Astrocyte (in vitro differentiated cells and primary cell): ENCODE measurements at regions not wholly inside any gene's neighbourhood (a gene's known extent, or its start where the extent isn't known, plus 50 kb on each side); places are given as distances from the start of the nearest gene placed in this dataset.
"Not testable (repeated sequence)": the region's sequence is repeated elsewhere in the genome, so short reads cannot be mapped to it uniquely, and the experiment has no call there.

Experiments used
- DNase-seq: peaks from one replicate; pipeline ENCODE4 v3.0.0-alpha.2; 2010; ENCODE audit warnings: low read depth
- FAIRE-seq: peaks from 2 replicates; lab custom pipeline; 2011; peaks lifted over from hg19 to GRCh38; lab: Jason Lieb, UNC
- H2AFZ ChIP-seq: 2 replicates; pipeline ENCODE4 v1.6.0; 2012; ENCODE audit warnings: low read depth, low read length, inconsistent platforms
- H3K27ac ChIP-seq: 2 replicates; pipeline ENCODE4 v1.5.1; 2011; ENCODE audit warnings: low read depth, low read length, inconsistent platforms
- H3K27me3 ChIP-seq: 2 replicates; pipeline ENCODE4 v1.6.0; 2011; ENCODE audit warnings: low read length, inconsistent platforms; ENCODE audit not compliant: insufficient read depth
- H3K36me3 ChIP-seq: 2 replicates; pipeline ENCODE4 v1.5.1; 2011; ENCODE audit warnings: low read length, inconsistent platforms; ENCODE audit not compliant: insufficient read depth
- H3K4me1 ChIP-seq: 2 replicates; pipeline ENCODE4 v1.5.1; 2011; ENCODE audit warnings: low read length, inconsistent platforms; ENCODE audit not compliant: insufficient read depth
- H3K4me2 ChIP-seq: 2 replicates; pipeline ENCODE4 v1.6.0; 2012; ENCODE audit warnings: low read length, inconsistent platforms
- H3K4me3 ChIP-seq: 2 replicates; pipeline ENCODE4 v1.5.1; 2011; ENCODE audit warnings: low read depth, mild to moderate bottlenecking, low read length, inconsistent platforms; ENCODE audit not compliant: insufficient read depth
- H3K79me2 ChIP-seq: 2 replicates; pipeline ENCODE4 v1.6.0; 2012; ENCODE audit warnings: mild to moderate bottlenecking, low read length, inconsistent platforms; ENCODE audit not compliant: insufficient read depth
- H3K9ac ChIP-seq: 2 replicates; pipeline ENCODE4 v1.6.0; 2012; ENCODE audit warnings: mild to moderate bottlenecking, low read length, inconsistent platforms
- H3K9me3 ChIP-seq: 2 replicates; pipeline ENCODE4 v1.5.1; 2012; ENCODE audit warnings: low read depth, mild to moderate bottlenecking, low read length, inconsistent platforms; ENCODE audit not compliant: insufficient read depth
- H4K20me1 ChIP-seq: 2 replicates; pipeline ENCODE4 v1.6.0; 2012; ENCODE audit warnings: low read length, inconsistent platforms; ENCODE audit not compliant: insufficient read depth
- H3K27ac Mint-ChIP-seq: one replicate; pipeline ENCODE4 v1.8.0; 2021; ENCODE audit warnings: mild to moderate bottlenecking, mixed read lengths; ENCODE audit not compliant: unreplicated experiment
- H3K27me3 Mint-ChIP-seq: one replicate; pipeline ENCODE4 v1.8.0; 2021; ENCODE audit warnings: low read depth, mixed read lengths; ENCODE audit not compliant: unreplicated experiment
- H3K36me3 Mint-ChIP-seq: one replicate; pipeline ENCODE4 v1.8.0; 2021; ENCODE audit warnings: low read depth, mixed read lengths; ENCODE audit not compliant: unreplicated experiment
- H3K4me1 Mint-ChIP-seq: one replicate; pipeline ENCODE4 v1.8.0; 2021; ENCODE audit warnings: low read depth, mixed read lengths; ENCODE audit not compliant: unreplicated experiment
- H3K4me3 Mint-ChIP-seq: one replicate; pipeline ENCODE4 v1.8.0; 2021; ENCODE audit warnings: mild to moderate bottlenecking, moderate library complexity, mixed read lengths; ENCODE audit not compliant: unreplicated experiment
- H3K9me3 Mint-ChIP-seq: one replicate; pipeline ENCODE4 v1.8.0; 2021; ENCODE audit warnings: mild to moderate bottlenecking, mixed read lengths; ENCODE audit not compliant: unreplicated experiment
- CTCF ChIP-seq: IDR thresholded peaks from 2 replicates; pipeline ENCODE4 v1.5.1; 2011; ENCODE audit warnings: low read depth, mild to moderate bottlenecking, inconsistent platforms, low read length, moderate library complexity; ENCODE audit not compliant: insufficient read depth
- EZH2 ChIP-seq: IDR thresholded peaks from 2 replicates; pipeline ENCODE4 v1.6.1; 2012; ENCODE audit warnings: mild to moderate bottlenecking, low read length, inconsistent platforms; ENCODE audit not compliant: insufficient read depth

DNA sequence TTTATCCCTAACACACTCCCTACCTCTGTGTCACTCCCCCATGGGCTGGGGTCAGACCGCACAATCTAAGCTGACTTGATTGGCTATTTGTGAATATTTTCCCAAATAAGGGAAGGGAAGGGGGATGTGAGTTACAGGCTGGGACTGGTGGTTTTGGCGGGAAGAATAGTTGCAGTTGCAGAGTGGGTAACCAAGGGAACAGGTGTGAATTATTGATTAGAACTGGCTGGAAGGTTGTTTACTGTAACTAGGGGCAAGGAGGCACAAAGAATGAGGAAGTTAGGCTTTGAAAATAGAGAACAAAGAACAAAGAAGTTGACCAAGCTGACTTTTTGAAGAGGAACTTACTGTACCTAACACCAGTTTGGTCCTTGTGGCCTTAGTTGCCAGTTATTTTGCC, 88.0 kb upstream of the XAGE2 start:
- Histone ChIP-seq H4K20me1 (no peaks in the 10 kb centered on the region), H3K9me3 (no peaks in the 10 kb centered on the region), H3K27ac (no peak overlapping the region), H3K36me3 (no peaks in the 10 kb centered on the region), H3K9ac (no peak overlapping the region), H3K79me2 (no peaks in the 10 kb centered on the region), H3K4me2 (no peak overlapping the region), H3K4me1 (no peaks in the 10 kb centered on the region), H3K4me3 (no peak overlapping the region), H3K27me3 (no peaks in the 10 kb centered on the region), H2AFZ (no peak overlapping the region)
- Mint-ChIP-seq H3K27ac (no peak overlapping the region), H3K27me3 (no peaks in the 10 kb centered on the region), H3K4me1 (no peaks in the 10 kb centered on the region), H3K9me3 (no peaks in the 10 kb centered on the region), H3K4me3 (no peak overlapping the region), H3K36me3 (no peaks in the 10 kb centered on the region)
- TF ChIP-seq EZH2, result no peak
- no peak for TF ChIP-seq CTCF
- peak; percentile 83 for FAIRE-seq
- DNase-seq, result no peak

GRCh38 chrX:52284865-52285264, 84.0 kb upstream of the XAGE2 start:
- peaks cover 2% of the 10 kb centered on the region for H3K9me3 Mint-ChIP-seq
- no peaks in the 10 kb centered on the region for H3K27me3 Mint-ChIP-seq
- Histone ChIP-seq H3K27ac (no peak overlapping the region), H3K9me3 (no peaks in the 10 kb centered on the region), H4K20me1 (no peaks in the 10 kb centered on the region), H3K4me3 (no peak overlapping the region), H3K9ac (no peak overlapping the region), H3K4me1 (no peaks in the 10 kb centered on the region), H2AFZ (no peak overlapping the region), H3K36me3 (no peaks in the 10 kb centered on the region), H3K4me2 (no peak overlapping the region), H3K27me3 (no peaks in the 10 kb centered on the region), H3K79me2 (no peaks in the 10 kb centered on the region)
- FAIRE-seq (no peak), DNase-seq (no peak)
- TF ChIP-seq CTCF (no peak), EZH2 (no peak)
- H3K27ac Mint-ChIP-seq, result no peak overlapping the region
- H3K4me3 Mint-ChIP-seq, result no peak overlapping the region
- H3K4me1 Mint-ChIP-seq, result no peaks in the 10 kb centered on the region
- H3K36me3 Mint-ChIP-seq, result no peaks in the 10 kb centered on the region

DNA sequence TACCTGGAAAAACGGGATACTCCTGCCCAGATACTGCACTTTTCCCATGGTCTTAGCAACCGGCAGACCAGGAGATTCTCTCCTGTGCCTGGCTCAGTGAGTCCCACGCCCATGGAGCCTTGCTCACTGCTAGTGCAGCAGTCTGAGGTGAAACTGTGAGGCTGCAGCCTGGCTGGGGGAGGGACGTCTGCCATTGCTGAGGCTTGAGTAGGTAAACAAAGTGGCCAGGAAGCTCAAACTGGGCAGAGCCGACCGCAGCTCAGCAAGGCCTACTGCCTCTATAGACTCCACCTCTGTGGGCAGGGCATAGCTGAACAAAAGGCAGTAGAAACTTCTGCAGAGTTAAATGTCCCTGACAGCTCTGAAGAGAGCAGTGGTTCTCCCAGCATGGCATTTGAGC, 69.9 kb upstream of the XAGE2 start:
- not testable (repeated sequence) for H3K4me1 Mint-ChIP-seq, H3K27ac ChIP-seq, H3K27me3 Mint-ChIP-seq, H3K36me3 ChIP-seq, H3K36me3 Mint-ChIP-seq, H3K9ac ChIP-seq, H4K20me1 ChIP-seq, H3K4me3 ChIP-seq, H3K9me3 Mint-ChIP-seq, H2AFZ ChIP-seq, H3K27me3 ChIP-seq, H3K4me1 ChIP-seq, H3K4me2 ChIP-seq, H3K4me3 Mint-ChIP-seq, H3K79me2 ChIP-seq, DNase-seq, H3K27ac Mint-ChIP-seq, FAIRE-seq, H3K9me3 ChIP-seq

DNA sequence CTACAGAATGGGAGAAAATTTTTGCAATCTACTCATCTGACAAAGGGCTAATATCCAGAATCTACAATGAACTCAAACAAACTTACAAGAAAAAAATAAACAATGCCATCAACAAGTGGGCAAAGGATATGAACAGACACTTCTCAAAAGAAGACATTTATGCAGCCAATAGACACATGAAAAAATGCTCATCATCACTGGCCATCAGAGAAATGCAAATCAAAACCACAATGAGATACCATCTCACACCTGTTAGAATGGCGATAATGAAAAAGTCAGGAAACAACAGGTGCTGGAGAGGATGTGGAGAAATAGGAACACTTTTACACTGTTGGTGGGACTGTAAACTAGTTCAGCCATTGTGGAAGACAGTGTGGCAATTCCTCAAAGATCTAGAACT, 60.3 kb upstream of the XAGE2 start:
- not testable (repeated sequence) for H3K4me3 ChIP-seq, H3K79me2 ChIP-seq, H3K4me3 Mint-ChIP-seq, H3K9me3 Mint-ChIP-seq, H3K36me3 Mint-ChIP-seq, H4K20me1 ChIP-seq, H3K36me3 ChIP-seq, H2AFZ ChIP-seq, H3K4me1 Mint-ChIP-seq, DNase-seq, H3K27me3 Mint-ChIP-seq, H3K4me2 ChIP-seq, FAIRE-seq, H3K4me1 ChIP-seq, H3K9me3 ChIP-seq, H3K27ac ChIP-seq, H3K9ac ChIP-seq, H3K27me3 ChIP-seq, H3K27ac Mint-ChIP-seq
